HL-60 (cell line): ENCODE measurements at regions not wholly inside any gene's neighbourhood (a gene's known extent, or its start where the extent isn't known, plus 50 kb on each side); places are given as distances from the start of the nearest gene placed in this dataset.

Experiments used
- GABPA ChIP-seq: IDR thresholded peaks from 2 replicates; pipeline ENCODE4 v1.6.1; 2012; ENCODE audit warnings: low read depth
- POLR2AphosphoS5 ChIP-seq: IDR thresholded peaks from 2 replicates; pipeline ENCODE4 v1.6.1; 2012; ENCODE audit warnings: low read depth
- TF ChIP-seq, protein P1 (sequence below): IDR thresholded peaks from one replicate; pipeline ENCODE4 v1.5.1; 2011; ENCODE audit warnings: low read length, control low read depth, inconsistent platforms; ENCODE audit not compliant: insufficient read depth

DNA sequence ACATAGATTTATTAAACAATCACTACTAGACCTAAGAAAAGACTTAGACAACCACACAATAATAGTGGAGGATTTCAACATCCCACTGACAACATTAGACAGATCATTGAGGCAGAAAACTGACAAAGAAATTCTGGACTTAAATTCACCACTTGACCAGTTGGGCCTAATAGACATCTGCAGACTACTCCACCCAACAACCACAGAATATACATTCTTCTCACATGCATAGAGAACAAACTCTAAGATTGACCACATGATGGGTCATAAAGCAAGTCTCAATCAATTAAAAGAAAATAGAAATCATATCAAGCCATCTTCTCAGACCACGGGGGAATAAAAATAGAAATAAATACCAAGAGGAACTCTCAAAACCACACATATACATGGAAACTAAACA is 136.7 kb upstream of the ARG1 start:
- TF ChIP-seq, protein P1, sequence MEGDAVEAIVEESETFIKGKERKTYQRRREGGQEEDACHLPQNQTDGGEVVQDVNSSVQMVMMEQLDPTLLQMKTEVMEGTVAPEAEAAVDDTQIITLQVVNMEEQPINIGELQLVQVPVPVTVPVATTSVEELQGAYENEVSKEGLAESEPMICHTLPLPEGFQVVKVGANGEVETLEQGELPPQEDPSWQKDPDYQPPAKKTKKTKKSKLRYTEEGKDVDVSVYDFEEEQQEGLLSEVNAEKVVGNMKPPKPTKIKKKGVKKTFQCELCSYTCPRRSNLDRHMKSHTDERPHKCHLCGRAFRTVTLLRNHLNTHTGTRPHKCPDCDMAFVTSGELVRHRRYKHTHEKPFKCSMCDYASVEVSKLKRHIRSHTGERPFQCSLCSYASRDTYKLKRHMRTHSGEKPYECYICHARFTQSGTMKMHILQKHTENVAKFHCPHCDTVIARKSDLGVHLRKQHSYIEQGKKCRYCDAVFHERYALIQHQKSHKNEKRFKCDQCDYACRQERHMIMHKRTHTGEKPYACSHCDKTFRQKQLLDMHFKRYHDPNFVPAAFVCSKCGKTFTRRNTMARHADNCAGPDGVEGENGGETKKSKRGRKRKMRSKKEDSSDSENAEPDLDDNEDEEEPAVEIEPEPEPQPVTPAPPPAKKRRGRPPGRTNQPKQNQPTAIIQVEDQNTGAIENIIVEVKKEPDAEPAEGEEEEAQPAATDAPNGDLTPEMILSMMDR = no peak
- TF ChIP-seq GABPA (no peak), POLR2AphosphoS5 (no peak)
